Calu3 (cell line): ENCODE measurements at regions not wholly inside any gene's neighbourhood (a gene's known extent, or its start where the extent isn't known, plus 50 kb on each side); places are given as distances from the start of the nearest gene placed in this dataset.
"Not testable (repeated sequence)": the region's sequence is repeated elsewhere in the genome, so short reads cannot be mapped to it uniquely, and the experiment has no call there.

Experiments used
- BruUV-seq: library from RNA; stranded (reverse); fragments of 400-500 nt; replicated peaks from 2 replicates; lab custom pipeline; 2021; lab: Mats Ljungman, UMichigan
- CTCF ChIA-PET: fragments of 300-600 bp; sonication (Branson Sonifier 250); formaldehyde crosslinking; loops from one replicate; lab custom pipeline; 2022; ENCODE audit warnings: antibody characterized with exemption; lab: Charles Lee
- DNase-seq: peaks from one replicate; pipeline ENCODE4 v3.0.0; 2022
- H3K27ac Mint-ChIP-seq: one replicate; pipeline ENCODE4 v1.8.0; 2022; ENCODE audit warnings: mixed read lengths; ENCODE audit not compliant: unreplicated experiment
- H3K27me3 Mint-ChIP-seq: one replicate; pipeline ENCODE4 v1.8.0; 2022; ENCODE audit warnings: mixed read lengths; ENCODE audit not compliant: unreplicated experiment
- H3K36me3 Mint-ChIP-seq: one replicate; pipeline ENCODE4 v1.8.0; 2022; ENCODE audit warnings: mild to moderate bottlenecking, moderate library complexity, mixed read lengths; ENCODE audit not compliant: insufficient read depth, unreplicated experiment
- H3K4me1 Mint-ChIP-seq: one replicate; pipeline ENCODE4 v1.8.0; 2022; ENCODE audit warnings: mild to moderate bottlenecking, low read depth, mixed read lengths; ENCODE audit not compliant: unreplicated experiment
- H3K4me3 Mint-ChIP-seq: one replicate; pipeline ENCODE4 v1.8.0; 2022; ENCODE audit warnings: mild to moderate bottlenecking, low read depth, moderate library complexity, mixed read lengths; ENCODE audit not compliant: unreplicated experiment
- H3K9me3 Mint-ChIP-seq: one replicate; pipeline ENCODE4 v1.8.0; 2022; ENCODE audit warnings: low read depth, mixed read lengths; ENCODE audit not compliant: unreplicated experiment
- intact Hi-C: fragments of 100-400 bp; cut with micrococcal nuclease; formaldehyde crosslinking; loops from one replicate; pipeline ENCODE4 v1.10.0; 2022; ENCODE audit not compliant: unreplicated experiment
- TF ChIP-seq, protein P1 (sequence below): fragments of 200-600 bp; IDR thresholded peaks from one replicate; pipeline ENCODE4 v1.8.0; 2022; ENCODE audit warnings: antibody characterized with exemption; ENCODE audit not compliant: unreplicated experiment

DNA sequence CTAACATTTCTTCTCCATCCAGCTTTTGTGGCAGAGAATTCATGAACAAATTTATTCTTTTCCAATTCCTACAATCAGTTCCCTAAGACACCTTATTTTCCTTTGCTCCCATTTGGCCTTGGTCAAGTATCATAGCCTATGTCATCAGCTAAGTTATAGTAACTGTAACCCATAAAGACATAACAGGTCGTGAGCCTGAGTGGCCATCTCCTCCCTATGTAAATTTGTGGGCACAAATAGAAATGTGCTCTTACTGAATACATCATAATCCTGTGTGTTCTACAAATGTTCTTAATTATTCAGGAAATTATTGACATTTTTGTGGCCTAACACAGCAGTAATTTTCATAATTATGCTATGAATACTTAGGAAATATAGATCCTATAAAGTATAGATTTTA is 108.9 kb upstream of the ZNF717 start:
- CTCF ChIA-PET: no interaction called here
- Mint-ChIP-seq H3K27me3 (no peaks in the 10 kb centered on the region), H3K4me3 (no peak overlapping the region), H3K36me3 (no peaks in the 10 kb centered on the region), H3K27ac (no peak overlapping the region), H3K9me3 (peaks cover 11% of the 10 kb centered on the region), H3K4me1 (no peaks in the 10 kb centered on the region)
- no TSS peak for BruUV-seq
- DNase-seq: no peak
- intact Hi-C loops: no loop called here
- TF ChIP-seq, protein P1, sequence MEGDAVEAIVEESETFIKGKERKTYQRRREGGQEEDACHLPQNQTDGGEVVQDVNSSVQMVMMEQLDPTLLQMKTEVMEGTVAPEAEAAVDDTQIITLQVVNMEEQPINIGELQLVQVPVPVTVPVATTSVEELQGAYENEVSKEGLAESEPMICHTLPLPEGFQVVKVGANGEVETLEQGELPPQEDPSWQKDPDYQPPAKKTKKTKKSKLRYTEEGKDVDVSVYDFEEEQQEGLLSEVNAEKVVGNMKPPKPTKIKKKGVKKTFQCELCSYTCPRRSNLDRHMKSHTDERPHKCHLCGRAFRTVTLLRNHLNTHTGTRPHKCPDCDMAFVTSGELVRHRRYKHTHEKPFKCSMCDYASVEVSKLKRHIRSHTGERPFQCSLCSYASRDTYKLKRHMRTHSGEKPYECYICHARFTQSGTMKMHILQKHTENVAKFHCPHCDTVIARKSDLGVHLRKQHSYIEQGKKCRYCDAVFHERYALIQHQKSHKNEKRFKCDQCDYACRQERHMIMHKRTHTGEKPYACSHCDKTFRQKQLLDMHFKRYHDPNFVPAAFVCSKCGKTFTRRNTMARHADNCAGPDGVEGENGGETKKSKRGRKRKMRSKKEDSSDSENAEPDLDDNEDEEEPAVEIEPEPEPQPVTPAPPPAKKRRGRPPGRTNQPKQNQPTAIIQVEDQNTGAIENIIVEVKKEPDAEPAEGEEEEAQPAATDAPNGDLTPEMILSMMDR: no peak

DNA sequence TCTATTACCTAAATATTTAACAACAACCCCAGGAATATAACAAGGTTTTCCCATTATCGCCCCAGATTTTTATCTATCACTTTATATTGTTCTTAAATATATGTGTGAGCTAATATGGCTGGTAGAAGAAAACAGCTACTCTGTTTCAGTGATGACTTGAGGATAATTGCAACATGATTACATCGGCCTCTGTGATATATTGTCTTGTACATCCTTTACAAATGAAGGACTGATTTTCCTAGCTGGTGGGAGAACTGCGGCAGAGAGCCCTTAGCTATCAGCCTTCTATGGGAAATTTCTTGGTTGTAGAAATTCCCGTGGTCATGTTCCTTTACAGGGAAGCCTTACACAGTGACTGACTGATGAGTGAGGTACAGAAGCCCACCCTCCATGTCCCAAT is 110.9 kb upstream of the ZNF717 start:
- Mint-ChIP-seq H3K36me3 (no peaks in the 10 kb centered on the region), H3K4me1 (no peaks in the 10 kb centered on the region), H3K27me3 (no peaks in the 10 kb centered on the region), H3K9me3 (peaks cover 11% of the 10 kb centered on the region), H3K27ac (no peak overlapping the region), H3K4me3 (no peak overlapping the region)
- CTCF ChIA-PET: no interaction called here
- no peak for DNase-seq
- BruUV-seq: no TSS peak
- TF ChIP-seq, protein P1: no peak
- intact Hi-C loops: no loop called here

DNA sequence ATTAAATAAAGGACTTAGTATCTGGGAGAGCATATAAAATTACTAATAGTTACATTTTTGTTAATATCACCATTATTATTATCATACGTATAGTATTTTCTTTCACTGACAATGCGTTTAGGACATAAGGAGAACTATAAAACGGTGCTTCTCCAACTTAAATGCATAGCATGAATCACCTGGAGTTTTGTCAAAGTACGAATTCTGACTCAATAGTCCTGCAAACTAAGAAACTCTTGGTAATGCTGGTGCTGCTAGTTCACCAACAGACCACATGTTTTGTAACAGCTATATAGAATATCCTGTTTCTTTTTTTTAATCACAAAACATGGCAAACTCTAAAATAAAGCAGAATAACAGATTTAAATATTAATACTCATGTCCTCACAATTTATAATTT is 116.1 kb upstream of the ZNF717 start:
- BruUV-seq, H3K9me3 Mint-ChIP-seq, CTCF ChIA-PET, H3K4me3 Mint-ChIP-seq, H3K27ac Mint-ChIP-seq, H3K36me3 Mint-ChIP-seq, DNase-seq, intact Hi-C loops, H3K27me3 Mint-ChIP-seq, H3K4me1 Mint-ChIP-seq: not testable (repeated sequence)

DNA sequence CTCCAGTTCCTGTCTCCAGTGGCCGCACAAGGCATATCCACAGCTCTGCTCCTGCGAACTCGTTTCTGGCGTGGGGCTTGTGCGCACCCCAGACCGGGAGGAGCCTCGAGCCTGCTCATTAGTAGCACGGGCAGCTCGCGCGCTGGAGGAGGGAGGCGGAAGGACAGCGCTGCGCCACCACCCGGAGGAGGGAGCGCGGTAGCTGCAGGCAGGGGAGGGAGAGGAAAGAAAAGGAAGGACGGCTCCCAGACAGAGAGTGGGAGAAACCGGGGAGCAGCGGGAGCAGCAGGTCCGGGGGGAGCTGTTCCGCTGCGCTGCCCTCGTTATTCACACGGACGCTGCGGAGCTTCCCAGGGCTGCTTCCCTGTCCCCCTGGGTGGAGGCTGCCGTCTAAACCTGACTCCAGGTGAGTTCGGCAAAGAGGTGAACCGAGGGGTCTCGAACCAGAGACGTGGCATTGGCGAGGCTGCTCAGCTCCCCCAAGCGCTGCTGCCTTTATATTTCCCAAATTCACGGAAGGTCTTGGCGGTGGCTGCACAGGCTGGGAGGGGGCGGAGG is 121.3 kb upstream of the ZNF717 start:
- CTCF ChIA-PET: no interaction called here
- Mint-ChIP-seq H3K27me3 (no peaks in the 10 kb centered on the region), H3K36me3 (no peaks in the 10 kb centered on the region), H3K27ac (no peak overlapping the region), H3K9me3 (peaks cover 9% of the 10 kb centered on the region), H3K4me1 (no peaks in the 10 kb centered on the region), H3K4me3 (no peak overlapping the region)
- BruUV-seq: no TSS peak
- intact Hi-C loops: no loop called here
- TF ChIP-seq, protein P1: no peak
- DNase-seq: no peak

DNA sequence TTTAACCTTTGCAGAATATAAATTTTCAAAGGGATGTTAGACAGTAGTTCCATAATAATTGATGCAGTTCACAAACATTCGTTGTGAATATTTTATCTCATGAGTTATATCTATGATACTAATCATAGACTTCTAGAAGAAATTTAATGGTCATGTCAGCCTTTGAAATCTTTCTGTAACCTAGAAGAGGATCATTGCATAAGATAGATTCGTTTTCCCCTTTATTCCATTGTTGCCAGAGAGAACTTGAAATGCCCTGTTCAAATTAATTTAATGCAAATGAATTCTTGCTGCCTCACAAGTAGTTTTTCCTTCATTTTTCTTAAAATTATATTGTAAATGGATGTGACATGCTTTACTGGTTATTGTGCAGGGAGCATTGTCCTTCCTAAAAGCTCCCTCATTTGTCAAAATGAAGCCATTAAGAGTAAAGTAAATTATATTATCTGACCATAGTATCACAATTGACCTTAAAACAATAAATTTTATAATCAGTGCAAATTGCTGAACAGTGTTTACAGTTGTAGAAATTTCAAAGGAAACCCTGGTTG is 128.5 kb upstream of the ZNF717 start:
- DNase-seq: no peak
- Mint-ChIP-seq H3K4me3 (no peak overlapping the region), H3K4me1 (no peaks in the 10 kb centered on the region), H3K9me3 (peaks cover 11% of the 10 kb centered on the region), H3K27ac (no peak overlapping the region), H3K27me3 (no peaks in the 10 kb centered on the region), H3K36me3 (no peaks in the 10 kb centered on the region)
- CTCF ChIA-PET: no interaction called here
- intact Hi-C loops: no loop called here
- no TSS peak for BruUV-seq
- TF ChIP-seq, protein P1: no peak

DNA sequence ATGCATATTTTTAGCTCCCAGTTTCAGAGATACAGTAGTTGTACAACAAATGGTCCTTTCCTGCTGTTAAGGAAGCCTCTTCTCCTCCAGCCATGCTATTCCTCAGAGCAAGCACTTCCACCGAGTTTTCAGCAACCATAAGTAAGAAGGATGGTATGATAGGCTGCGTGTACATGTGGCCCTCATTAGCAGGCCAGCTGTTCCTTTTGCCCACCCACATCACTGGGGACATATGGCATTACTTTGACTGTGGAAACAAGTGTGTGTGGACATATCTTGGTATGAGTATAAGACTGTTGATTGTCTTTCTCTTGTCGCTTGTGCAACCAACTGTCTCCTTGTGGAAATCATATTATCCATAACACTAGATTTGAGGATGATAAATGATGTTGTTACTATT is 129.4 kb upstream of the ZNF717 start:
- CTCF ChIA-PET, H3K36me3 Mint-ChIP-seq, H3K4me1 Mint-ChIP-seq, BruUV-seq, intact Hi-C loops, H3K27ac Mint-ChIP-seq, DNase-seq, H3K4me3 Mint-ChIP-seq, H3K27me3 Mint-ChIP-seq, H3K9me3 Mint-ChIP-seq: not testable (repeated sequence)
